ENCODE measurements at regions not wholly inside any gene's neighbourhood (a gene's known extent, or its start where the extent isn't known, plus 50 kb on each side); places are given as distances from the start of the nearest gene placed in this dataset.
"Not testable (repeated sequence)": the region's sequence is repeated elsewhere in the genome, so short reads cannot be mapped to it uniquely, and the experiment has no call there.

DNA sequence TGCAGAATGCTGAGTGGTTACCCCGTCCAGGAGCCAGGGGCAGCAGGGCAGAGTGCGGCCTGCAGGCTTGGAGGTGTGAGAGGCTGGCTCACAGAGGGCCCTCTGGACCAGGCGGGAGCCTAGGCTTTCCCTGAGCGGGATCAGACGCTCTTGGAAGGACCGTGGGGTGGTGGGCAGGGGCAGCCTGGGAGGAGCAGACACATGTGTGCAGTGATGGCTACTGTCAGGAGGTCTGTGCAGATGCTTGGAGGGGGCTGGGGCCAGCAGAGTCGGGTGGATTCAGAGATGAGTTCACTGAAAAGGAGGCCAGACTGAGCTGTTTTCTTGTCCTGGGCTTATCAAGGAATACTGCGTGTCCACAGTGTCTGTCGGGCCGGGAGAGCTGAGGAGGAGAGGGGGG is 204.5 kb downstream of the CCT8L2 start:
- TF ChIP-seq, protein P1, sequence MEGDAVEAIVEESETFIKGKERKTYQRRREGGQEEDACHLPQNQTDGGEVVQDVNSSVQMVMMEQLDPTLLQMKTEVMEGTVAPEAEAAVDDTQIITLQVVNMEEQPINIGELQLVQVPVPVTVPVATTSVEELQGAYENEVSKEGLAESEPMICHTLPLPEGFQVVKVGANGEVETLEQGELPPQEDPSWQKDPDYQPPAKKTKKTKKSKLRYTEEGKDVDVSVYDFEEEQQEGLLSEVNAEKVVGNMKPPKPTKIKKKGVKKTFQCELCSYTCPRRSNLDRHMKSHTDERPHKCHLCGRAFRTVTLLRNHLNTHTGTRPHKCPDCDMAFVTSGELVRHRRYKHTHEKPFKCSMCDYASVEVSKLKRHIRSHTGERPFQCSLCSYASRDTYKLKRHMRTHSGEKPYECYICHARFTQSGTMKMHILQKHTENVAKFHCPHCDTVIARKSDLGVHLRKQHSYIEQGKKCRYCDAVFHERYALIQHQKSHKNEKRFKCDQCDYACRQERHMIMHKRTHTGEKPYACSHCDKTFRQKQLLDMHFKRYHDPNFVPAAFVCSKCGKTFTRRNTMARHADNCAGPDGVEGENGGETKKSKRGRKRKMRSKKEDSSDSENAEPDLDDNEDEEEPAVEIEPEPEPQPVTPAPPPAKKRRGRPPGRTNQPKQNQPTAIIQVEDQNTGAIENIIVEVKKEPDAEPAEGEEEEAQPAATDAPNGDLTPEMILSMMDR (IDR thresholded peaks at IDR 0.05) = not testable (repeated sequence)
- TF ChIP-seq POLR2AphosphoS5 (IDR thresholded peaks at IDR 0.05); POLR2A (IDR thresholded peaks at IDR 0.05; ENCODE audit: low read depth): not testable (repeated sequence)
